GM21381 (cell line): ENCODE measurements at regions not wholly inside any gene's neighbourhood (a gene's known extent, or its start where the extent isn't known, plus 50 kb on each side); places are given as distances from the start of the nearest gene placed in this dataset.
"Not testable (repeated sequence)": the region's sequence is repeated elsewhere in the genome, so short reads cannot be mapped to it uniquely, and the experiment has no call there.

Source experiments
- ATAC-seq: cut with Tn5 transposase; IDR thresholded peaks from one replicate; pipeline ENCODE4 v1.9.1; 2021; ENCODE audit warnings: mild to moderate bottlenecking, moderate library complexity; ENCODE audit not compliant: unreplicated experiment

DNA sequence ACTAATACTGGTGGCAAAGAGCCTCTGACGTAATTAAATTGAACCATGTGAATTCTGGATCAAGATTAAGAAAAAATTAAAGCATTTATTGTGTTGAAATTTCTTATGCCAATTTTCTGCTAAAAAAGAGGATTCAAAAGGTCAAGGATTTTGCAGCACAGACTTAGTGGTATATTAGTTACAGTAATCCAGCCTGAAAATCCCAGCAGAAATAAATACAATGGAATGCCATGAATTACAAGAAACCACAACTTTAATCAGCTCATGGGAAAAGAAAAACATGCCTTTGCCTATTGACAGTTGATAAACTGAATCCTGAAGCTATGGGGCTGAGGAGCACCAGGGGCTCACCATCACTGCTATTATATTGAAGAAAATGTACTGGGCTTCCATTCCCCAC lies 114.8 kb upstream of the SATB2 start:
- no peak for ATAC-seq

DNA sequence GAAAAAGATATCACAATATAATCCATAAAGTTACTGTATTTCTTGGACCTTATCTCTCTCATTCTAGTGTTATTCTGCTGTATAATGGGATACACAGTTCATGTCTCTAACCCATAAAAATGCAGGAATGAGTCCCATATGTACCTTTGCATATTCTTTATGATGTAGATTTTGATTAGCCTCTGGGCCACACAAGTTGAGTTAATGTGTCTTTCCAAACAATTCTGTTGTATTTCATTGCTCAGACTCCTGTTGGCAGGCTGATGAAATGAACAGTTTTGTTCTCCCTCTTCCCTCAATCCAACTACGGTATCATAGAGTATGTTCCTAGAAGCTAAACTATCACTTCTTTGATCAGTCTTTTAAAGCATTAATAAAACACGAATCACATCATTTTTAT lies 113.2 kb upstream of the SATB2 start:
- no peak for ATAC-seq

DNA sequence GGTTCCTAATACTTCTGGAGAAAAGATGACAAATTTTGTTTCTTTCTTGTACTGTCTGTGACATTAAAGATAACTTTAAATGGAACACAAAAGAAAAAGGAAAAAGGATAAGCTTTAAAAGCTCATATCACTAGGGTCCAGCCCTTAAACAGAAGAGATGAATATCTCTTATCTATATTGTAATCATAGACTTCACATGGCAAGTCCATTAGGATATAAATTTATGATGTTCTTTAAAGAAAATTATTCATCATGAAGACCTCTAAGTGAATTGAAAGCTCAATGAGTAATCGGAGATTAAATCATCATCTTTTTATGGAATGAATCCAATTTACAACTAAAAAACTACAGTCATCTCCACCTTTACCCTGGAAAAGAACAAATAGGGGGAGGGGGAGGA lies 111.6 kb upstream of the SATB2 start:
- ATAC-seq: no peak

DNA sequence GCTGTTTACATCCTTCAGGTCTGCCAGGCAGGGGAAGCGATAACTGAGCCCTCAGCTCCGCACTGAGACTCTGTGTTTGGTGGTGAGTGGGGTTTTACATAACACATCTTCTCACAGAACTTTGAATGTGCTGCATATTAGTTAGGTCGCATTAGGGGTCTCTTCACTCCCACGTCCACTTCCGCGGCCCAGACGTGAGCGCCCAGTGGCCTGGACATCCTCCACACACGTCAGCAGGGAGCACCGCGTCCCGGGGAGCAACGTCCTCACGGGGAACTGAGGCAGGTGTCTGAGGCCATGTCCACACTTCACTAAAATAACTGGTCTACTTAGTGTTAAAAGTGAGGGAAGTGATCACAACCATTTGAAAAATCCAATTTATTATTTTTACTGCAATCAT lies 100.4 kb upstream of the SATB2 start:
- ATAC-seq: no peak

DNA sequence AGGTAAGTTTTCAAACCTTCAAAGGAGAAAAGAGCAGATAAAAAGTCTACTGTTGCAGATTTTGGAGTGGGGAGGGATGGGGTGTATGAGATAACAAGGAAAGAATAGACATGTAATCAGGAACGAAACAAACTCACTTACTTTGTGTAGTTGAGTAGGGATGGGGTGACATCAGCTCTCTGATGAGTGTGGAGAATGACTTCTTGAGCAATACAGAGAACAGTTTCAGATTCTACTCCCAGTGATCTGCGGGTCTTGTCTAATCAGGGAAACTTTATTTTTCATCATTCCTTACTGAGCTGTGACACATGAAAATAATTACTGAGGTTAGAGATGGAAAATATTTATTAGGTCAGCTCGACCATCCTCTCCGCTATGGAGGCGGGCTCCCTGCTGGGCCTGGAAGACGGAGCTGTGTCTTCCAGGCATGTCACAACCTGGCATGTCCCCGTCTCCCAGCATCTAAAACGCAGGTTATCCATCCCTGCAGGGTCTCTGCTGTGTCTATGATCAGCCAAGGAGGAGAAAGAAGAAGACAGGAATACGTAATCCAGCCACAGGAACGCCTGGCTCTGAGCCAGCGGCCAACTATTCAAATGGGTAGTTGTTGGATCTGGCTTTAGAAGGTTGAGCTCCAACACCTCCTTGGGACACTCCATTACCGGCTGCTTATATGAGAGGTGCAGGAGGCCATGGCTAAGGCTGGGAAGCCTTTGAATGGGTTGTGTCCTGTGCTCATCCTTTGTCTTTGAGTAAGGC lies 99.0 kb upstream of the SATB2 start:
- ATAC-seq: no peak

DNA sequence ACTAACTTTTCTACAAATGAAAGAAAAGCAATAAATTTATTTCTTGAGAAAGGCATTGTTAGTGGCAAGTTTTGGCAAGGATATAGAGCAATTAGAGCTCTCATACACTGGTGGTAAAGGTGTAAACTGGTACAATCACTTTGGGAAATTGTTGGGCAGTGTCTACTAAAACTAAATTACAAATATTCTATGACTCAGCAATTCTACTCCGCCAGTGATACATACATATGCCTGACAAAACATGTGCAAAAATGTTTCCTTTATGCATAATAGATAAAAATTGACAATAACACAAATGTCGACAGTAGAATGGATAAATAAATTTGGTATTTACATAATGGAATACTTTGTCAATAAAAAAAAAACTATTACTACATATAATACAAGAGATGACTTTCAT lies 96.3 kb upstream of the SATB2 start:
- ATAC-seq: no peak

DNA sequence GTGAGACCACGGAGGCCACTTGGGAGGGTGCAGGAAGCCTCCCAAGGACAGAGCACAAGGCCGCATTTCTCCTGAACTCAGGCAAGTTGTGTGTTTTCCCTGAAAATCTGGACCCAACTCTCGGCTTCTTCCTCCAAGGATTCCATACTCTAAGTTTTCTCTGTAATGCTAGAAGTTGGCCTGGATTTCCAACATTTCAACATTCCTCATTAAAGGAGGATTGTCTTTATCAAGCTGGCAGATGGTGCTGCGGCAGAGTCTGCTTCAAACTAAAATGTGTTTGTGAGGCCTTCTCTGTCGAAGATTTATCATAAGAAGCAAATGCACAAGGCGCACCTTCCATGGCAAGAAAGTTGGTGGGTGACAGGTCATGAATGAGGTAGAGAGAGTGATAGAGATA lies 94.4 kb upstream of the SATB2 start:
- ATAC-seq: no peak

DNA sequence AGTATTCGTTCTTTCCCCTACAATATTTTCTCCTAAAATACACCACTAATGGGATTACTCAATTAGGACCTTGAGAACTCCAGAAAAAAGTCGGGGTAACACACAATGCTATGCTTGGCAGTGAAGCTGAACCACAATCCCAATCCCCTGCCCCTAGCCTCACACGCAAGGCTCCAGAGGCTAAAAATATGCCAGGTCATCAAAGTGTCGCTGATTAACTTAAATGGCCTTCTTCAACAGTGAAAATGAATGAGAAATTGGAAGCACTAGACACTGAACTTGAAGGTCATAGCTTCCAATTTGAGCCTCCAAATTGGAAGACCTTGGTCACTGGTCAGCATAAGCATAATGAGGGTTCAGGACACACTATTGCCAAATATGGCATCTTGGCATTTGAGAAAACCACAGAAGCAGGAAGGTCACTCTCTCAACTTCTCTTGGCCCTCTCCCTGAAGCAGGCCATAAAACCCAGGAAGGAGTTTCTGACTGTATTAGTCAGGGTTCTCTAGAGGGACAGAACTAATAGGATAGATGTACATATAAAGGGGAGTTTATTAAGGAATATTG lies 86.0 kb upstream of the SATB2 start:
- no peak for ATAC-seq

DNA sequence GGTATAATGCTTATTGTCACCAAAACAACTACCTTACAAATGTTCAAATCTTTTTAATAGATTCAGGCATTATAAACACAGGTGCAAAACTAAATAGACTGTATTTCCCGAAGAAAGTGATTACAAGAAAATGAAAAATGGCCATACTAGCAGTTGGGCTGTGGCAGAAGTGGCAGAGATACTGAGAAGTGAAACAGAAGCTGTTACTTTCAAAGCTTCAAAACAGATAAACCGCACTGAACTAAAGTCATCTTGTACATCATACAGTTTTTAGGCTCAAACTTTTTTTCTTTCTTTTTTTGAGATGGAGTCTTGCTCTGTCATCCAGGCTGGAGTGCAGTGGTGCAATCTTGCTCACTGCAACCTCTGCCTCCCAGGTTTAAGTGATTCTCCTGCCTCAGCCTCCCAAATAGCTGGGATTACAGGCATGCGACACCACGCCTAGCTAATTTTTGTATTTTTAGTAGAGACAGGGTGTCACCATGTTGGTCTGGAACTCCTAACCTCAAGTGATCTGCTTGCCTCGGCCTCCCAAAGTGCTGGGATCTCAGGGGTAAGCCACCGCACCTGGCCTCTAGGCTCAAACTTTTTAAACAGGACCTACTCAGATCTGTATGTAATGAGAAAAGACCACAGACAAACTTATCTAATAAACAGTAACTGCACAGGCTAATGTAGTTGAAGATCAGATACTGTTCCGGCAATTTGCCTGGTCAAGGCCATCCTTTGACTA lies 77.9 kb upstream of the SATB2 start:
- ATAC-seq: peak; percentile 77

DNA sequence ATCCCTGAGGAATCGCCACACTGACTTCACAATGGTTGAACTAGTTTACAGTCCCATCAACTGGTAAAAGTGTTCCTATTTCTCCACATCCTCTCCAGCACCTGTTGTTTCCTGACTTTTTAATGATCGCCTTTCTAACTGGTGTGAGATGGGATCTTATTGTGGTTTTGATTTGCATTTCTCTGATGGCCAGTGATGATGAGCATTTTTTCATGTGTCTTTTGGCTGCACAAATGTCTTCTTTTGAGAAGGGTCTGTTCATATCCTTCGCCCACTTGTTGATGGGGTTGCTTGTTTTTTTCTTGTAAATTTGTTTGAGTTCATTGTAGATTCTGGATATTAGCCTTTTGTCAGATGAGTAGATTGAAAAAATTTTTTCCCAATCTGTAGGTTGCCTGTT lies 76.1 kb upstream of the SATB2 start:
- ATAC-seq: not testable (repeated sequence)

DNA sequence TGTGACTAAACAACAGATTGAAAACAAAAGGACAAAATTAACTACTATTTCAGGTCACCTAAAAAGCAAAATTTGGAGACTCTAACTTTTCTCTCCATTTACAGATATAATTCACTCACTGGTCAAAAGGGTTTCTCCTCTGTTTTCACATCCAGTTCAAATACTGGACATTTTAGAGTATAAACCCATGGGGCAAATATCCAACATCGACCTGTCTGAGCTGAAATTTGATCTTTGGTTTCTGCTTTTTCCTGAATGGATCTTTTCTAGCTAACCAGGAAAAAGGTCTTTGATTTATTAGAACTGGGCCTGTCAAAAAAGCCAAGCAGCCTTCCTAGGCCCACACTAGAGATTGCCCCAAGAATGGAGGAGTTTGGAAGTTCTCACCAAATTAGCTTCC lies 69.3 kb upstream of the SATB2 start:
- ATAC-seq: no peak

DNA sequence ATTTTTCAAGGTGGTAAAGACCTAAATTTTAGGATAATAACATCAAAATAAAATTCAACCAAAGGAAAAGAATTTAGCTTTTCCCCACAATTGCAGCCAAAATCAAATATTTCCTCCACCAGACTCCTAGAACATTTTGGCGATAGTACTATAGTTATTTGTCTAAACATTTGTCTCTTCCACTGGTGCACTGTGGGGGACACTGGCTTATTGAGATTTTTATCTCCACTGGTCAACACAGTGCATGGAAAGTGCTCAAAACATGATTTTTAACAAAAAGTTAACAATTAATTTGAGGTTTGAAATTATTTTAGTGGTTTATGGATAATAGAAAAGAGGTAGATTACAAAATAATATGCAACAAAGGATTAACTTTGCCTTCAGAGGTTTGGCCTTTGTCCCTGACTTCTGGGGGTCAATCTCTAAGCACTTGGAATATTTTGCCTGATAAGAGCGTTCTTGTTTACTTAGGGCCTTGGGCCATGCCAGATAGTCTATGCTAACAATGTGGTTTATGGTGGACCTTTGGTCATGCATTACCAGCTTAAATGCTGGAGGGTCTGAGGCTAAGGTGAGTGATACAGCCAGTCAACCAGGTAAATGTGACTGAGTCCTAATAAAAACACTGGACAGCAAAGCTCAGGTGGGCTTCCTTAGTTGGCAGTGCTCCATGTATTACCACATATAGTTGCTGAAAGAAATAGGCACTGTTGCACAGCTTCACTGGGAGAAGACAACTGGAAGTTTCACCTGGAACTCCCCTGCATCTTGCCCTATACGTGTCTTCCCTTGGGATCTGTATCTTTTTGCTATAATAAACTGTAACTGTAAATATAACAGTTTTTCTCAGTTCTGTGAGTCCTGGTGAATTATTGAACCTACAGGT lies 67.2 kb upstream of the SATB2 start:
- no peak for ATAC-seq

DNA sequence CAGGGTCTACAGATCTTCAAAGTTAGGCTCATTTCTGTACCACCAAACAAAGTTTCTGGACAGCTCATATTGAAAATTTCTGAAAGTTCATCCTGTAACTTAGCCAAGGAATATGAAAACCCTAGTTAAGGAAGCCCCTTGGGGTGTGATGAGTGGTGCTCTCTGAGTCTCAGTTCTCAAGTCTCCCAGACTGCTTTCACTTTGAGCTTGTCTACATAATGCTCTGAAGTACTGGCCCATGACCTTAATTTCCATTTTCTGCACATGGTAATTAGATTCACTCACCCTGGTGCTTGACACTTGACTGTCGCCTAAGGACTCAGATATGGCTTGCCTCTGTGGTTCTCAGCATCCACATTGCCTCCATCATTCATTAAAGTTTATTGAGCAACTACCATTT lies 51.7 kb upstream of the SATB2 start:
- ATAC-seq: peak; percentile 79
